Endodermal cell (in vitro differentiated cells): ENCODE measurements at regions not wholly inside any gene's neighbourhood (a gene's known extent, or its start where the extent isn't known, plus 50 kb on each side); places are given as distances from the start of the nearest gene placed in this dataset.

Source experiments
- DNase-seq: peaks from one replicate; pipeline ENCODE4 v3.0.0-alpha.2; 2017
- H3K27ac ChIP-seq: 2 replicates; pipeline ENCODE4 v1.5.1; 2013; ENCODE audit warnings: mild to moderate bottlenecking, low read depth, low read length, moderate library complexity
- H3K27me3 ChIP-seq: 2 replicates; pipeline ENCODE4 v1.6.1; 2013; ENCODE audit warnings: mild to moderate bottlenecking, low read length, moderate library complexity; ENCODE audit not compliant: insufficient read depth, control insufficient read depth, poor library complexity, severe bottlenecking
- H3K36me3 ChIP-seq: 2 replicates; pipeline ENCODE4 v1.7.0; 2013; ENCODE audit warnings: mild to moderate bottlenecking, low read length, moderate library complexity; ENCODE audit not compliant: control insufficient read depth, insufficient read depth
- H3K4me1 ChIP-seq: one replicate; pipeline ENCODE4 v1.7.0; 2013; ENCODE audit warnings: low read length; ENCODE audit not compliant: control insufficient read depth, insufficient read depth
- H3K4me3 ChIP-seq: 2 replicates; pipeline ENCODE4 v1.5.1; 2013; ENCODE audit warnings: mild to moderate bottlenecking, low read length, moderate library complexity
- H3K9ac ChIP-seq: 2 replicates; pipeline ENCODE4 v1.6.1; 2013; ENCODE audit warnings: mild to moderate bottlenecking, low read length, moderate library complexity; ENCODE audit not compliant: poor library complexity, severe bottlenecking; ENCODE audit errors: extremely low read depth
- H3K9me3 ChIP-seq: 2 replicates; pipeline ENCODE4 v1.6.1; 2013; ENCODE audit warnings: mild to moderate bottlenecking, low read length, moderate library complexity; ENCODE audit not compliant: control insufficient read depth
- H3K27ac Mint-ChIP-seq: 2 replicates; pipeline ENCODE4 v1.8.0; 2020; ENCODE audit warnings: mixed read lengths
- H3K27me3 Mint-ChIP-seq: 2 replicates; pipeline ENCODE4 v1.8.0; 2021; ENCODE audit warnings: mild to moderate bottlenecking, mixed read lengths; ENCODE audit not compliant: insufficient read depth
- H3K36me3 Mint-ChIP-seq: 2 replicates; pipeline ENCODE4 v1.8.0; 2020; ENCODE audit warnings: low read depth, mixed read lengths
- H3K4me1 Mint-ChIP-seq: 2 replicates; pipeline ENCODE4 v1.8.0; 2020; ENCODE audit warnings: mixed read lengths
- H3K4me3 Mint-ChIP-seq: 2 replicates; pipeline ENCODE4 v1.8.0; 2020; ENCODE audit warnings: mild to moderate bottlenecking, moderate library complexity, mixed read lengths
- H3K9me3 Mint-ChIP-seq: 2 replicates; pipeline ENCODE4 v1.8.0; 2020; ENCODE audit warnings: mild to moderate bottlenecking, mixed read lengths
- WGBS, 2 experiments: methylation state at CpG; one replicate each; pipeline versions ENCODE4 v1.1.5 to v1.1.7; 2013; ENCODE audit warnings: missing lambda C conversion rate in 2 of 2, mixed read lengths in 1 of 2; ENCODE audit not compliant: insufficient coverage in 1 of 2, insufficient read length in 1 of 2; 5-methylcytosine and 5-hydroxymethylcytosine counted together
- TF ChIP-seq, protein P1 (sequence below): fragments of 200-600 bp; sonication (generic); conservative IDR thresholded peaks from 2 replicates; pipeline ENCODE4 v1.5.0; 2021; ENCODE audit warnings: antibody characterized with exemption, mild to moderate bottlenecking

DNA sequence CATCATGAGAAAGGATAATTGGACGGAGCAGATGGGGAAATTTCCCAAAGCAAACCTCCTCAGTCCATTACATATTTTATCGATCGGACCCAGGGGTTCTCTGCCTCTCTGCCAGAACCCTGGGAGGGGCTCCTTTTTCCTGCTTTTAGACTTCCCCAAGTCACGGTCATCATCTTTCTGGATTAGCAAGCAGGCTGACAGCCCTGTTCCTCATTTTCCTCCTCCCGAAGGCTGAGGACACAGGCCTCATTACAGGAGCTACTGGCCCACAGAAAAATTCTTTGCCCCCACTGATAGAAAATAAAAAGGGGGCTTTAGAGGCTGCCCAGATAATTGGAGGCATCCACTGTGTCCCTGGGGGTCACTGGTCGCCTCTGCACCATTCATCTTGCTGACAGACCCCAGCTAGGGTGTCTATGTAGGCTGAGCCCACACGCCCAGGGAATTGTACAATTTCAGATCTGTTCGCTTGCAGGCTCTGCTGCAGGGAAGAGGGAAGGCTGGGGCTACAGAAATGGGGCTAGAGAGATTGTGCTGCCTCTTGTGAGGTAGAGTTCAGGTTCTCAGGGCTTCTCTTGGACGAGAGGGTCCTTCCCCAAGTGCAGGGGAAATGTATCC is 125.7 kb upstream of the SDK1 start:
- no peaks in the 10 kb centered on the region for H3K9me3 ChIP-seq
- peaks cover 8% of the 10 kb centered on the region for H3K4me1 ChIP-seq
- peaks cover 4% of the 10 kb centered on the region for H3K9me3 Mint-ChIP-seq
- 79 to 91% methylated on average over 4 to 9 of the region's 9 CpGs for WGBS, 2 experiments
- no peak overlapping the region for H3K9ac ChIP-seq
- no peaks in the 10 kb centered on the region for H3K27me3 ChIP-seq
- peak overlapping the region; percentile 44 for H3K27ac Mint-ChIP-seq
- H3K27ac ChIP-seq: no peak overlapping the region
- TF ChIP-seq, protein P1, sequence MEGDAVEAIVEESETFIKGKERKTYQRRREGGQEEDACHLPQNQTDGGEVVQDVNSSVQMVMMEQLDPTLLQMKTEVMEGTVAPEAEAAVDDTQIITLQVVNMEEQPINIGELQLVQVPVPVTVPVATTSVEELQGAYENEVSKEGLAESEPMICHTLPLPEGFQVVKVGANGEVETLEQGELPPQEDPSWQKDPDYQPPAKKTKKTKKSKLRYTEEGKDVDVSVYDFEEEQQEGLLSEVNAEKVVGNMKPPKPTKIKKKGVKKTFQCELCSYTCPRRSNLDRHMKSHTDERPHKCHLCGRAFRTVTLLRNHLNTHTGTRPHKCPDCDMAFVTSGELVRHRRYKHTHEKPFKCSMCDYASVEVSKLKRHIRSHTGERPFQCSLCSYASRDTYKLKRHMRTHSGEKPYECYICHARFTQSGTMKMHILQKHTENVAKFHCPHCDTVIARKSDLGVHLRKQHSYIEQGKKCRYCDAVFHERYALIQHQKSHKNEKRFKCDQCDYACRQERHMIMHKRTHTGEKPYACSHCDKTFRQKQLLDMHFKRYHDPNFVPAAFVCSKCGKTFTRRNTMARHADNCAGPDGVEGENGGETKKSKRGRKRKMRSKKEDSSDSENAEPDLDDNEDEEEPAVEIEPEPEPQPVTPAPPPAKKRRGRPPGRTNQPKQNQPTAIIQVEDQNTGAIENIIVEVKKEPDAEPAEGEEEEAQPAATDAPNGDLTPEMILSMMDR: no peak
- peaks cover 10% of the 10 kb centered on the region for H3K4me1 Mint-ChIP-seq
- H3K36me3 Mint-ChIP-seq: no peaks in the 10 kb centered on the region
- no peak overlapping the region for H3K4me3 Mint-ChIP-seq
- no peak for DNase-seq
- H3K27me3 Mint-ChIP-seq: no peaks in the 10 kb centered on the region
- no peaks in the 10 kb centered on the region for H3K36me3 ChIP-seq
- H3K4me3 ChIP-seq: no peak overlapping the region

GRCh38 chr7:3176112-3177000 is 124.7 kb upstream of the SDK1 start:
- Mint-ChIP-seq H3K4me1 (peaks cover 10% of the 10 kb centered on the region), H3K36me3 (no peaks in the 10 kb centered on the region), H3K27me3 (no peaks in the 10 kb centered on the region), H3K9me3 (peaks cover 4% of the 10 kb centered on the region), H3K27ac (no peak overlapping the region), H3K4me3 (no peak overlapping the region)
- TF ChIP-seq, protein P1: no peak
- 85 to 91% methylated on average over 5 to 9 of the region's 10 CpGs for WGBS, 2 experiments
- Histone ChIP-seq H3K4me1 (peaks cover 8% of the 10 kb centered on the region), H3K9me3 (no peaks in the 10 kb centered on the region), H3K27ac (no peak overlapping the region), H3K9ac (no peak overlapping the region), H3K36me3 (no peaks in the 10 kb centered on the region), H3K4me3 (no peak overlapping the region), H3K27me3 (no peaks in the 10 kb centered on the region)
- DNase-seq: peak; percentile 56

DNA sequence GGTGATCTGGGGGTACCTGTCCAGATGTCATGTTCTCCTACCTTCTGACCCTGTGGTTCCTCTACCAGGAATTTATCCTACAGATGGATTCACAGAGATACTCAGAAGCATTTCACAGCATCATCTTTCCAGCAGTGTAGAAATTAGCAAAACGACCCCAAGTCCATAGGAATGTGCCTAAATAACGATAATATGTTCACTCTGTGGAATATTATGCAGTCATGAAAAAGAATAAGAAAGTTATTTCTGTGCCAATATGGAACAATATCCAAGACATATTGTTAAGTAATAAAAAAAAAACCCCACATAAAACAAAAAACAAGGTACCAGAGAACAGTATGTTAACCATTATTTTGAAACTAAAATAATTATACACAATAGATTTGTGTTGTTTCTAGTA is 123.8 kb upstream of the SDK1 start:
- no peak overlapping the region for H3K4me3 Mint-ChIP-seq
- no peaks in the 10 kb centered on the region for H3K27me3 ChIP-seq
- no peak overlapping the region for H3K27ac Mint-ChIP-seq
- H3K9ac ChIP-seq: no peak overlapping the region
- H3K9me3 Mint-ChIP-seq: no peaks in the 10 kb centered on the region
- 91% methylated on average over 2 of the region's 2 CpGs; no CpG with 5 or more reads in 1 of the 2 experiments for WGBS, 2 experiments
- H3K36me3 ChIP-seq: no peaks in the 10 kb centered on the region
- no peaks in the 10 kb centered on the region for H3K36me3 Mint-ChIP-seq
- TF ChIP-seq, protein P1: no peak
- H3K4me1 ChIP-seq: peaks cover 8% of the 10 kb centered on the region
- no peak overlapping the region for H3K4me3 ChIP-seq
- no peaks in the 10 kb centered on the region for H3K27me3 Mint-ChIP-seq
- H3K27ac ChIP-seq: no peak overlapping the region
- H3K9me3 ChIP-seq: no peaks in the 10 kb centered on the region
- no peak for DNase-seq
- peaks cover 10% of the 10 kb centered on the region for H3K4me1 Mint-ChIP-seq
